ENCODE measurements at regions not wholly inside any gene's neighbourhood (a gene's known extent, or its start where the extent isn't known, plus 50 kb on each side); places are given as distances from the start of the nearest gene placed in this dataset.
"Not testable (repeated sequence)": the region's sequence is repeated elsewhere in the genome, so short reads cannot be mapped to it uniquely, and the experiment has no call there.

DNA sequence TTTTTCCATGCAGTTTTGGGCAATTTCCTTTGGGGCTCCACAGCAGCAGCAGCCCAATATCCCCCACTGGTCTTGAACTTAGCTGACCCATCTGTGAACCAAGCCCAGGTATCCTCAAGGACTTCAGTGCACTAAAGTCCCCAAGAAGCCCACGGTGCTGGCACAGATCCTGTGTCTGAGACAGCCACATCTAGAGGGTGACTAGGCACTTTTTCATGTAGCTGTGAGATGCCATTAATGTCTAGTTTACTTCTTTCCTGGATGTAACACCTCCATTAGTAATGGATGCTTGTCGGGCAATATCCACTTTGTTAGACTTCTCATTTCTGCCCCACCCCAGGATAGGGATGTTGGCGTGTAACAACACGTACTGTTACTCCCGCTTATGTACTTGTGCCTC, 117.9 kb downstream of the GPCPD1 start:
- DNase-seq (ENCODE audit: low spot score) = no peak

DNA sequence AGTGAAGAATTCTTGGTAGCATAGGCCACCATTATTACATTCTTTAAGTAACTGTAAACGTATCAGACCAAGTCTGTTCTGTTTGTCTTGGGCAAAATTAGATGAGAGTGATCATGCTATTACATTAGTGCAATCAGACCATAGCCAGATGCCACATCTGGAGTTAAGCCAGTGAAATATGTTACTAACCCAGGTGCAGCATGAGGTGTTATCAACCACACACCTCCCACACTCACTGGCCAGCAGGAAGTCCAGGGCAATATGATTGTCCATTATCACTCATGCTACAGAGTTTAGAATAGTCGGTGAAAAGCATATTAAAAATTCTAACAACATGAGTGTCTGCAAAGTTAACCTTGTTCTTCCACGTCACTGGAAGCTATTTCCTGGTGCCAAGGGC, 119.4 kb downstream of the GPCPD1 start:
- no peak for DNase-seq (ENCODE audit: low spot score)

DNA sequence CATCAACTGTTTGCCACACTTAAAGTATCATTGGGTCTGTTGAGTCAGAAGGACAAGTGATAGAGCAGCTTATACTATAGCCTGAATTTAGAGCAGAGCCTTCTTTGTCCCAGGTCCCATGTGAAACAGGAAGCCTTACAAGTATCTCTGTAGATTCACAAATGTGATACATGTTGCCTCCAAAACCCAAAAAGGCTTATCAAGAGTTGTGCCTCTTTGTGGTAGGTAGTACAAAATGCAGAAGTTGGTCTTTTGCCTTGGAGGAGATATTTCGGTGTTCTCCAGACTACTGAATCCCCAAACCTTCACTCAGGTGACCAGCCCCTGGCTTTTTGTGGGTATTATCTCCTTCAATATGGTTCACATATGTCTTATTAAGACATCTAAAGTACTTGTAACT, 121.2 kb downstream of the GPCPD1 start:
- DNase-seq (ENCODE audit: low spot score) = no peak

DNA sequence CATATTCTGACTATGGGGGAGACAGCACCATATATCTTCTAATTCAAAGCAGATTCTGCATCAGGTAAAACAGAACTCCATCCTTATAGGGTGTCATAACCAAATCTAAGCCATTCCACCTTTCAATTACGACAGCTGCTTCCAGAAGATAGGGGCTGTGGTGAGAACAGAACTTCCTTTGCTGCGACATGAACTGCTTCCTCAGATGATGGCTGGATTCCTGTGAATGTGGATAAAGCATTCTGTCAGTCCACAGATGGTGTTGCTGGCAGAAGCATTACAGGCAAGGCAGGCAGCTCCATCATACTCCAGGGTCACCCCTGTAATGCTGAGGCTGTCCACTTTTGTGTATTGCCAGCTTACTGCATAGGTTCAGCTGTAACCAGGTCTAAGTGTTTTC, 122.0 kb downstream of the GPCPD1 start:
- no peak for DNase-seq (ENCODE audit: low spot score)

DNA sequence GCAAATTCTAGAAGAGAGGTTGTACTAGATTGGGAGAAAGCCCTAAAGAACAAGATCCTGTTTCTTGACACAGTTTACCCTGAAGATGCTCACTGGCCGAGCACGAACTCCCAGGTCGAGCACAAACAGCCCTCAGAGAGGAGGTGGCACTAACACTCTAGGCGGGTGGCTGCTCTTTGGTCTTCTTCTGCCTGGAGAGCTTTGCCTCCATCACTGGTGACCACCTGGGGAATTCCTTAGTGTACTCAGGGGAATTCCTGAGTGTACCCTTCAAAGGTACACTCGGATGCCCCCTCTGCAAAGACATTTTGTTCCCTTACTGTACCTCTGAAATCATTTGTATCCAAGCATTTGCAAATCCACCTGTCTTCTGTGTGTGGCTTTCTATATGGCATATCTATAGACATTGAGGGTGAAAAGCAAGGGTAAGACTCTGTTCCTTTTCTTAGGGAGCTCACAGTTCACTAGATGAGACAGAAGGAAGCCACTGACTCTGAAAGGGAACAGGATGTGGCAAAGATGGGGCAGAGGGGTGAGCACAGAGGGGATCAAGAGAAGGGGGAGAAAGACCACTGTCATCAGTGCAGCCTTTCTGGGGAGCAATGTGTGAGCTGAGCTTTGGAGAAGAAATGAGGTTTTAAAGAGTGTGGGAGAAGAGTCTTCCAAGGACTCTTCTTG, 124.3 kb downstream of the GPCPD1 start:
- no peak for DNase-seq (ENCODE audit: low spot score)

DNA sequence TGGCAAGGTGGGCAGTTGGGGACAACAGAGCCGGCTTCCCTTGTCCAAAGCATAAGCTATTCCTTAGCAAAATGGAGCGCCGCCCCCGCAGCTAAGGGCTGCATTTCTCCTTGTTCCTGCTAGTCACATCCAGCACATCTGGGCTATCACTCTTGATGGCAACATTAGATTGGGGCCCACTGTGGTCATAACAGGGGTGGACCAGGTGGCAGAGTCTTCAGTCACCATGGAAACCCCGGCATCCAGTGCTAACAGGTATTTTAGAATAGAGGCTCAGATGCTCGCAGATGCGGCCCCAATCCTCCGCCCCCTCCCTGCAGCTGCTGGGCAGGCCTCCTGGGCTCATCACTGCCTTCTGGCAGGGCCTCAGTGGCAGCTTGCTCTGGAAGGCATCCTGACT, 125.9 kb downstream of the GPCPD1 start:
- DNase-seq (ENCODE audit: low spot score) = no peak

DNA sequence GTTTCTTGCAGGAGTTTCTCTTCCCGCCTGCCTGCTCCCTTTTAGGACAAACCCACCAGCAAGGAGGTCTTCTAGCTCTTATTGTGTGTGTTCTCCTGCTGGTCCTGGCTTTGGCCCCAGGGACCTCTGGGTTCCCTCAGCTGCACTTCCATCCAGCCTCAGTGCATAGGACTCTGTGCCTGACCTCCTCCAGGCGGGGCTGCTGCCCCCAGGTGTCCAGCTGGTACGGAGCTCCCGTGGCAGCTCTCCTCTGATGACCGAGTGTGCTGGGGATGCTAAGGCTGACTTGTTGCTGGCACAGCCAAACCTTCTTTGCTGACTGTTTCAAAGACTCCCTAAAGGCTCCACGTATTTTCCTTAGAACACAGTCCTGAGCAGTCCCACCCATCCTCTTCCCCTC, 126.5 kb downstream of the GPCPD1 start:
- DNase-seq (ENCODE audit: low spot score) = no peak

DNA sequence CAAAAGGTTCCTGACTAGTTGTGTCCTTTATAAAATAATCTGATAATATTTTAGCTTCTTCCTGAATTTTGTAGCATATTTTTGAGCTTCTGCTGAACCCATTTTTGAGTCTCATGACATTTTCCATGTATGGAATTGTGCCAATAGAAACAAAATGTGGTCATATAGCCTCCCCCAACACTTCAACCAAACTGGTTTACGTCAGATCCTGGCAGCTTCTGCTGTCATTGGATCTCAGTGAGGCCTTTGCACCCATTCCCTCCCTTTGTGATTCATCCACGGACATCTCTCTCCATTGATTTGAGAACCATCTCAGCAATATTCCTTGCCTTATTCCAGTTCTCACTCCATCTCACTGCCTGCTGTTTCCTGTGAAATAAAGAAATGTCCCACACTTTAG, 128.0 kb downstream of the GPCPD1 start:
- DNase-seq (ENCODE audit: low spot score) = no peak

DNA sequence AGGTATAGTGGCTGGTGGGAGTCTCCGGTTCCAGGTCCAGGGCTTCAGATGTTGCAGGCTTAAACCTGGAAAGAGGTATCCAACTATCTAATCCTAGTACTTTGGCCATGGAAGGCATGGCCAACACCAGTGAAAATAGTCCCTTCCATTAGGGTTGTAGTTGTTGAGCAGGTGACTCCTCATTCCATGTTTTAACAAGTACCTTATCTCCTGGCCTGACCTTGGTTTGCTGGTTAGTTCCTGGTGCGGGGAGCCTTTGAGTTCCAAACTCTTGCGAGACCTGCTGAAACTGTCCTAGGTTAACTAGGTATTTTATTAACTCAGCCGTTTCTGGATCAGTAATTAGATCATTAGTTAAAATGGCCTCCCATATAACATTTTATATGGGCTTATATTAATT, 128.9 kb downstream of the GPCPD1 start:
- DNase-seq (ENCODE audit: low spot score) = no peak

DNA sequence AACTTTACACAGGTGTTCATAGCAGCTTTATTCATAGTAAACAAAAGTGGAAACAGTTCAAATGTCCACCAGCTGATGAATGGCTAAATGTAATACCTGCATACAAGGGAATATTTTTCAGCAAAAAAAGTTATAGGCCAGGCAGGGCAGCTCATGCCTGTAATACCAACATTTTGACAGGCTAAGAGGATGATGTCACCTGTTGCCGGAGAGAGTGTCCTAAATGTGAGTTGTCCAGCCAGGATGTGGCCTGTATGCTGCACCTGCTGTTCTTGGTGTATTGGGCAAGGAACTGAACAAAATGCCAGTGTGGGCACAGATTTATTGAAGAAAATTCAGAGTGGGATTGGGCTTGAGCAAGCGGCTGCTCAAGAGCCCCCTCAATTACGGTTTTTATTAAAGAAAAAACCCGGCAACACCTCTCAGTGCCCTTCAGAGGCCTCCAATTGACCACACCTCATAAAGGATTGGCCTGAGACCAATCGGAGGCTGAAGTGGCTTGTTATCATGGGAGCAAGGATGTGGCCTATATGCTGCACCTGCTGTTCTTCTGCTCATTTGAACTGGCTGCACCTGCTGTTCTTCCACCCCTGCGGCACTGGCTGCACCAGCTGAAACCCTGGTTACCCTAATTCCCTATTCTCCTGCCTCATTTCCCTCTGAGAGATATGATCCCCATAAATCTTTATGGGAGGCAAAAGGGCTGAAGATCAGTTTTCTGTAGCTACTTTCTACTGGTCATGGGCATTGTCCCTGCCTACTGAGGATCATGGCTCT, 129.8 kb downstream of the GPCPD1 start:
- no peak for DNase-seq (ENCODE audit: low spot score)

DNA sequence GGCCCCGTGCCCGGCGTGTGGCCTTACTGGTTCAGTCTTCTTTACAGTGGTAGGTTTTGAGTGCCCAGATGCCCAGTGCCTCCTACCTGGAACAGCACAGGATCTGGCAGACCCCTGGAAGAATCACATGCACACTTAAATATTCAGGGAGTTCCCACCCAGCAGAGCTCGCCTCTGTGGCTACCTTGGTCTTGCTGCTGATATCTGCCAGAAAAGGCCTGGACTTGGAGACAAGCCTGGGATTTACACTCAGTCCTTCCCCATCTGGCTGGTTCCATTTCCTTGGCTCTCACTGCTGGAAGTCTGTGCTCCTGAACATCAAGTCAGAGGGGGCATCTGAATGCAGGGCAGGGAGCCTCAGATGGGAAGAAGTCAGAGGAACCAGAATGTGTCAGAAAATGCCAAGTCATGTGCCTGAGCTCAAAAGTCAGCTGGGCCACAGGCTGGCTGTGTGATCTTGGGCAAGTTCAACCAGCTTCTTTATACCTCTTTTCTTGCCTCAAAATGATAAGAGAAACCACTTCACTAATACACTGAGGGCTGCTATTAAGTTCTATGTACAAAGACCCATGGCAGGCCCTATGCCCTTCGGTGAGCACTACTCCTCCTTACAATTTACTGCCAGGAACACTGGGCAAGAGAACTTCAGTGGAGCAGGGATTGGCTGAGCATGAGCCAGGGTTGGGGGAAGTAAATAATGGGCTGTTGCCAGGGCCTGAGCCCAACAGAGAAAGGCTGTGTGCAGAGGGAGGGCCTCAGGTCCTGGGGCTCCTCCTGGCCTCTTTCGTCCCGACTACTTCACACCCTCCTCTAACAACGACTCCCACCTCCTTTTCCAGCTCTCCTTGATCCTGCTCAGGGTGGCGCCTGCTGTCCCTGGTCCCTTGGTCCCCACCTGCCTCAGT, 135.9 kb downstream of the GPCPD1 start:
- DNase-seq (ENCODE audit: low spot score) = no peak

DNA sequence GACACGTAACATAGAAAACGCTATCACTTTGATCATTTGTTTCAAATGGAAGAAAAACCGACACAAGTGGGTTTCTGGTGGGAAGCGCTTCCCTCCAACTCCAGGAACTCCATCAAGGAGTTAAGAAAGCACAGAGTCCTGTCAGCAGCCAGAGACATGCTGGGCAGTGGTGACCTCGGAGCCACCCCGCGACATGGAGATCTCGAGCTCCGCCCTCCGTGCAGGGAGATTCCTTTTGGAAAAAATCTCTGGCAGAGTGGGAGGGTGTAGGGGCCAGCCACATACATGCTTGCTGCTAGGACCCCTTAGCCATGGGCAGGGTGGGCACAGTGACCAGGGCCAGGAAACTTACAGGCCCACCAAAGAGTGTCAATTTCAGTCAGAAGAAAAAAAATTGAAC, 138.9 kb downstream of the GPCPD1 start:
- DNase-seq (ENCODE audit: low spot score) = not testable (repeated sequence)

DNA sequence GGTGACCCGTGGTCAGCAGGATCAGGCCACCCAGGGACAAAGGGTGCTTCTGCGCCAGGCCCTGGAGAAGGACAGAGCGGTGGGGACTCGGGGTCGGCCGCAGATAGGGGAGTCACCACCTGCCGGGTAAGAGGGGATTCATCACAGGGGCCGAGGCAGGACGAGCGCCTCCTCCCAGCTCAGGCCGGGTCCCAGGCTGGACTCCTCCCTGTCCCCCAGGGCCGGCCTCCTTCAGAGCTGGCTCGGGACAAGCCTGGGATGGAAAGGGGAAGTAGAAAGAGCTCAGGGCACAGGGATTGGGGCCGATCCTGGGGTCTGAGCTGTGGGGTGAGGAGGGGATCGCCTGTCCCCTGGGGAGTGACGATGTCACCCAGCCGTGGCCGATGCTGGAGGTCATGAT, 139.4 kb downstream of the GPCPD1 start:
- peak; percentile 42 for DNase-seq (ENCODE audit: low spot score)

DNA sequence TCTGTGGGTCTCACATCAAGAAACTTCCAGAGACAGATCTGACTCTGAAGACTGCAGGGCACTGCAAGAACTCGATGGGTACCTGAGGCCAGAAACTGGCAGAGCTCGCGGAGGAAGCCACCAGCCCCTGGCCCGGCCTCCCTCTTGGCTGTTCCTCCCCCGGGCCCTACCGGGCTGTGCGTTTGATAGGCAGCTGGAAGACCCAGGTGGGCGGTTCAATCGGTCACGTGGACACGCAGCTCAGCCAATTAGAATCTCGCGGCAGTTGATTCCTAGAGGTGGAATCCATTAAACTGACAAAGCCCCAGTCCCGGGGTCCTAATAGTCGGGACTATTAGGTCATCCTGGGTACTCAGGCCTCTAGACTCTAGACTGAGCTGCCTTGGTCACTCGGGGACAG, 139.9 kb downstream of the GPCPD1 start:
- peak; percentile 79 for DNase-seq (ENCODE audit: low spot score)

DNA sequence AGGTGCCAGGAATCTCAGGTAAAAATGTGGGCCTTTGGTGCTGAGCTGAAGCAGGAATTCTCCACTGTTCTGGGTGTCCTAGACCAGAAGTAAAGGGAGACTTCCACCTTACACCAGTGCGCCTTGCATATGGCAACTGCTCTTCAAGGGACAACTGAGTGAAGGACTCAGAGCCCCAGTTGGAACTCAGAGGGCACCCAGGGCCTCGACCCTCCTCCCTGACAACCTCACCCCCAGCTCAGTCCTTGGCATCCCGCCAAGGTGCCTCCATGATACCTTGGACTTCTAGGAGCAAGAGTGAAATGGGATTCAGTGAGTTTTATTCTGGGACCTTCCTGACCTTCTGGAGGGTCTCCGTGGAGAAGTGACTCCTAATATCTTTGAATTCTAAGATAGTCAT, 140.3 kb downstream of the GPCPD1 start:
- DNase-seq (ENCODE audit: low spot score) = no peak

DNA sequence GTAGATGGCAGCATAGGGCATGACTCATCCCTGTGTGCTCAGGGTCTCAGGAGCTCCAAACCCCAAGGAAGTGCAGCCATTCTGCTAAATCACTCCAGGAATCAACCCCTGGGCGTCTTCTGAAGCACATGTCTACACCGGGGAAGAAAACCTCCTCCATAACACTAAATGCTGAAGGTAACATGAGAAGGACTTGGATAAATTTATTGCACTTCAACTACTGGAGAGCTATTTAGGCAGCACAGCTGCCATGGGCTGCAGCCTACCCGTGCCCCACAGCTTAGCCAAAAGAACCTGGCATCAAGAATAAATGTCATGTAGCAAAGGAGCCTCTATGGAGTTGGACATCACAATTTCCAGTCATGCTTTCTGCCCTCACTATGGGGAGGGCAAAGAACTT, 141.7 kb downstream of the GPCPD1 start:
- DNase-seq (ENCODE audit: low spot score) = no peak

DNA sequence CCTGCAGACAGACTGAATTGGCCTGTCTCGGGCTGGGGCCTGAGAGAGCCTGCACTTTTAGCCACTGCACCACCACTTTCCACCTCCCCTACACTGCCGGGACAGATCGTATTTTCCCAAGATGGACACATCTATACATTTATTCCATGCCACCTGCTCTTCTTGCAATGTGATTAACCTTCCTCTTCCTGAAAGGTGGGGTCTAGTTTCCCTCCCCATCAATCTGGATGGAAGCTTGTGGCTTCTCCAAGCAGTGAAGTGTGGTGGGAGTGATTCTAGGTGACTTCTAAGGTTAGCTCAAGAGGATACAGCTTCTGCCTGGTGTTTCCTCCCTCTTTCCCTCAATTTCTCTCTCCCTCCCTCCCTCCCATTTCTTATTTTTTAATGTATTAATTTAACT, 143.7 kb downstream of the GPCPD1 start:
- no peak for DNase-seq (ENCODE audit: low spot score)

DNA sequence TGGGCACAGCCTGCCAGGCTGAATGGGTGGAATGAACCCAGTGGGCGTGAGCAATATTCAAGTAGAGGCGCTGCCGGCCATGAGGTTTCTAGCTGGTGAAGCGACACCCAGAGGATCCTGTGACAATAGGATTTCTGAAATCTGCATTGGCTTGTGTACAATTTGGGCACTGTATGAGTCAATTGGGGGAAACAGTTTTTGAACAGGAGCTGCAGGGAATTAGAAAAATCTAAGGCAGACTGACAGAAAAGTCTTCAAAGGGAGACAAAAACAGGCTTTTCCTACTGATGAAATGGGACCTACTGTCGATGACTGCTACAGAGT, 145.2 kb downstream of the GPCPD1 start:
- DNase-seq (ENCODE audit: low spot score) = no peak

DNA sequence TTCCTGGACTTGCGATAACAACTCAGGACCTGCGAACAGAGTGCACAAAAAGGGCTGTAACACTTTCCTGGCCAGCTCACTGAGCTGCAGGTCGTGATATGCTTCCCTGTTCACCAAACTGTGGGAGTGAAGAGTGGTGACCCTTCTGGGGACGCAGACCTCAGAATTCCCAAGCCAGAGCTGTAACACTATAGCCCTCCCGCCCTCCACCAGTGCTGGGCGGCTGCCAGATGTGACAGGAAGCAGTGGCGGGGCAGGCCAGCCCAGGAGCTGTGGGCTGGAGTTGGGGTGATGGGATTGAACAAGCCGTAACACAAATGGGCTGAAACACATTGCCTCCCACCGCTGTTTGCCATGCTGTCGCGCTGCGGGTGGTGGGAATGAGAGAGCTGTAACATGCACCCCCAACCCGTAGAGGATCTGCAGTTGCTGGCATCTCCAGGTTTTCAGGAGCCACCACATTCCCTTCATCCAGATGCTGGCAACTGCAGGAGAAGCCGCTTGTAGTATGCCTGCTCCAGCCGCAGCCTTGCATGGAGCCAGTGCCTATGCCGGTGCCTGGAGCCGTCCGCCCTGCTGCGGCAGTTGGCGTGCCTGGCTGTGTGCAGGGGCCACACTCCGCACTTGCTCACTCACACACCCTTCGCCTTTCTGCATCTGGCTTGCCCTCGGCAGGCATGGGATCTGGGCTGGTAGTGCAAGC, 145.8 kb downstream of the GPCPD1 start:
- DNase-seq (ENCODE audit: low spot score) = no peak

DNA sequence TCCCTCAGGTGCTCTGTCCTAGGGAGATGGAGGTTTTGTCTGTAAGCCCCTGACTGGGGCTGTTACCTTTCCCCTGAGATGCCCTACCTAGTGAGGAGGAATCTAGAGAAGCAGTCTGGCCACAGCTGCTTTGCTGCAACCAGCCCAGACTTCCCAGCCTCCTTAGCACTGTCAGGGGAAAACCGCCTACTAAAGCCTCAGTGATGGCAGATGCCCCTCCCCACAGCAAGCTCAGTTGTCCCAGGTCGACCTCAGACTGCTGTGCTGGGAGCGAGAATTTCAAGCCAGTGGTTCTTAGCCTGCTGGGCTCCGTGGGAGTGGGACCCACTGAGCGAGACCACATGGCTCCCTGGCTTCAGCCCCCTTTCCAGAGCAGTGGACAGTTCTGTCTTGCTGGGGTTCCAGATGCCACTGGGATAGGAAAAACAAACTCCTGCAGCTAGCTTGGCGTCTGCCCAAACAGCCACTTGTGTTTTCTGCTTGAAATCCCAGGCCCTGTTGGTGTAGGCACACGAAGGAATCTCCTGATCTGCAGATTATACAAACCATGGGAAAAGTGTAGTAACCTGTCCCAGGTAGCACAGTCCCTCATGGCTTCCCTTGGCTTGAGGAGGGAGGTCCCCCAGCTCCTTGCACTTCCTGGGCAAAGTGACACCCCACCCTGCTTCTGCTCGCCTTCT, 146.4 kb upstream of the PROKR2 start:
- DNase-seq (ENCODE audit: low spot score) = no peak

DNA sequence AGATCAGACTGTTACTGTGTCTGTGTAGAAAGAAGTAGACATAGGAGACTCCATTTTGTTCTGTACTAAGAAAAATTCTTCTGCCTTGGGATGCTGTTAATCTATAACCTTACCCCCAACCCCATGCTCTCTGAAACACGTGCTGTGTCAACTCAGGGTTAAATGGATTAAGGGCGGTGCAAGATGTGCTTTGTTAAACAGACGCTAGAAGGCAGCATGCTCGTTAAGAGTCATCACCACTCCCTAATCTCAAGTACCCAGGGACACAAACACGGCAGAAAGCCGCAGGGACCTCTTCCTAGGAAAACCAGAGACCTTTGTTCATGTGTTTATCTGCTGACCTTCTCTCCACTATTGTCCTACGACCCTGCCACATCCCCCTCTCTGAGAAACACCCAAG, 137.0 kb upstream of the PROKR2 start:
- DNase-seq (ENCODE audit: low spot score) = not testable (repeated sequence)

DNA sequence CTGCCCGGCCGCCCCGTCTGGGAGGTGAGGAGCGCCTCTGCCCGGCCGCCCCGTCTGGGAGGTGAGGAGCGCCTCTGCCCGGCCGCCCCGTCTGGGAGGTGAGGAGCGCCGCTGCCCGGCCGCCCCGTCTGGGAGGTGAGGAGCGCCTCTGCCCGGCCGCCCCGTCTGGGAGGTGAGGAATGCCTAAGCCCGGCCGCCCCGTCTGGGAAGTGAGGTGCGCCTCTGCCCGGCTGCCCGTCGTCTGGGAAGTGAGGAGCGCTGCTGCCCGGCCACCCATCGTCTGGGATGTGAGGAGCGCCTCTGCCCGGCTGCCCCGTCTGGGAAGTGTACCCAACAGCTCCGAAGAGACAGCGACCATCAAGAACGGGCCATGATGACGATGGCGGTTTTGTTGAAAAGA, 136.6 kb upstream of the PROKR2 start:
- not testable (repeated sequence) for DNase-seq (ENCODE audit: low spot score)

All from HuH-7.5 (cell line).